ENCODE measurements at regions not wholly inside any gene's neighbourhood (a gene's known extent, or its start where the extent isn't known, plus 50 kb on each side); places are given as distances from the start of the nearest gene placed in this dataset.

GRCh38 chr1:96039910-96040309, 681.7 kb upstream of the PTBP2 start (continued):
- TF ChIP-seq CHD7 (IDR thresholded peaks at IDR 0.05; ENCODE audit: insufficient replicate concordance, low read length) (no peak), RXRA (IDR thresholded peaks at IDR 0.05; ENCODE audit: insufficient read depth, low read depth, low read length) (no peak), RFX5 (IDR thresholded peaks at IDR 0.05; ENCODE audit: borderline replicate concordance, low read depth, low read length) (no peak), RAD21 (IDR thresholded peaks at IDR 0.05 in 1 of 2, conservative IDR thresholded peaks at IDR 0.05 in 1 of 2; ENCODE audit: low read depth in 2 of 2, low read length in 2 of 2) (no peak), POLR2AphosphoS5 (IDR thresholded peaks at IDR 0.05; ENCODE audit: low read depth, low read length) (no peak)

All from H1 (cell line).